Neural progenitor cell (in vitro differentiated cells): ENCODE measurements at regions not wholly inside any gene's neighbourhood (a gene's known extent, or its start where the extent isn't known, plus 50 kb on each side); places are given as distances from the start of the nearest gene placed in this dataset.
A peak's percentile ranks its signal among the peaks of the same experiment; 100 is the strongest.

Experiments used
- DNase-seq: peaks from one replicate; pipeline ENCODE4 v3.0.0-alpha.2; 2016; ENCODE audit warnings: low spot score
- H2AFZ ChIP-seq: fragments of 200-600 bp; sonication (generic); replicated peaks from 2 replicates; pipeline ENCODE4 v1.6.1; 2016; ENCODE audit warnings: antibody characterized with exemption
- H3F3A ChIP-seq: fragments of 200-600 bp; sonication (generic); 2 replicates; pipeline ENCODE4 v1.6.1; 2016; ENCODE audit warnings: antibody characterized with exemption, low read depth
- H3K27ac ChIP-seq: fragments of 200-600 bp; sonication (generic); 2 replicates; pipeline ENCODE4 v1.5.1; 2016; ENCODE audit warnings: mild to moderate bottlenecking
- H3K27me3 ChIP-seq: fragments of 200-600 bp; sonication (generic); 2 replicates; pipeline ENCODE4 v1.6.1; 2016; ENCODE audit warnings: mild to moderate bottlenecking, moderate library complexity
- H3K36me3 ChIP-seq: fragments of 200-600 bp; sonication (generic); 2 replicates; pipeline ENCODE4 v1.5.1; 2016
- H3K4me1 ChIP-seq: fragments of 200-600 bp; sonication (generic); 2 replicates; pipeline ENCODE4 v1.6.1; 2016; ENCODE audit warnings: mixed run types
- H3K4me2 ChIP-seq: fragments of 200-600 bp; sonication (generic); 2 replicates; pipeline ENCODE4 v1.6.1; 2016
- H3K4me3 ChIP-seq: fragments of 200-600 bp; sonication (generic); 2 replicates; pipeline ENCODE4 v1.5.1; 2016
- H3K79me2 ChIP-seq: fragments of 200-600 bp; sonication (generic); 2 replicates; pipeline ENCODE4 v1.6.1; 2016; ENCODE audit warnings: low read depth
- H3K9ac ChIP-seq: fragments of 200-600 bp; sonication (generic); 2 replicates; pipeline ENCODE4 v1.6.1; 2016
- H3K9me3 ChIP-seq: fragments of 200-600 bp; sonication (generic); 2 replicates; pipeline ENCODE4 v1.5.1; 2016; ENCODE audit warnings: low read depth
- H4K20me1 ChIP-seq: fragments of 200-600 bp; sonication (generic); 2 replicates; pipeline ENCODE4 v1.6.1; 2016; ENCODE audit warnings: low read depth
- H3K27ac Mint-ChIP-seq: 3 replicates; pipeline ENCODE4 v1.8.0; 2021; ENCODE audit warnings: mixed read lengths
- H3K27me3 Mint-ChIP-seq: 2 replicates; pipeline ENCODE4 v1.8.0; 2022; ENCODE audit warnings: low read depth, mild to moderate bottlenecking, inconsistent platforms, moderate library complexity, mixed read lengths; ENCODE audit not compliant: insufficient read depth
- H3K36me3 Mint-ChIP-seq: 3 replicates; pipeline ENCODE4 v1.8.0; 2021; ENCODE audit warnings: mixed read lengths
- H3K4me1 Mint-ChIP-seq: 3 replicates; pipeline ENCODE4 v1.8.0; 2021; ENCODE audit warnings: mixed read lengths
- H3K4me3 Mint-ChIP-seq: 3 replicates; pipeline ENCODE4 v1.8.0; 2021; ENCODE audit warnings: mild to moderate bottlenecking, moderate library complexity, mixed read lengths
- H3K9me3 Mint-ChIP-seq: 3 replicates; pipeline ENCODE4 v1.8.0; 2020; ENCODE audit warnings: mixed read lengths
- CTCF ChIP-seq: fragments of 200-600 bp; sonication (generic); IDR thresholded peaks from 2 replicates; pipeline ENCODE4 v1.5.1; 2017; ENCODE audit warnings: antibody characterized with exemption, mild to moderate bottlenecking
- EZH2 ChIP-seq: fragments of 200-600 bp; sonication (generic); IDR thresholded peaks from 2 replicates; pipeline ENCODE4 v1.6.1; 2017; ENCODE audit warnings: antibody characterized with exemption, mild to moderate bottlenecking, moderate library complexity
- EZH2phosphoT487 ChIP-seq: fragments of 200-600 bp; sonication (generic); IDR thresholded peaks from 2 replicates; pipeline ENCODE4 v1.6.1; 2017; ENCODE audit warnings: antibody characterized with exemption

GRCh38 chr21:32947736-32948135, 78.0 kb upstream of the OLIG2 start:
- no peak overlapping the region for H2AFZ ChIP-seq
- Mint-ChIP-seq H3K9me3 (peaks cover 12% of the 10 kb centered on the region), H3K27ac (no peak overlapping the region), H3K4me3 (no peak overlapping the region), H3K4me1 (peaks cover 34% of the 10 kb centered on the region), H3K36me3 (no peaks in the 10 kb centered on the region), H3K27me3 (peaks cover 63% of the 10 kb centered on the region)
- no peaks in the 10 kb centered on the region for H3K9me3 ChIP-seq
- H3K4me2 ChIP-seq: no peak overlapping the region
- H3K4me3 ChIP-seq: no peak overlapping the region
- H3K9ac ChIP-seq: no peak overlapping the region
- H3K27ac ChIP-seq: no peak overlapping the region
- H3K79me2 ChIP-seq: no peaks in the 10 kb centered on the region
- H3K36me3 ChIP-seq: no peaks in the 10 kb centered on the region
- H3K4me1 ChIP-seq: peaks cover 36% of the 10 kb centered on the region
- no peaks in the 10 kb centered on the region for H3K27me3 ChIP-seq
- H3F3A ChIP-seq: peaks cover 32% of the 10 kb centered on the region
- TF ChIP-seq CTCF: no peak
- no peak for TF ChIP-seq EZH2
- TF ChIP-seq EZH2phosphoT487: no peak
- H4K20me1 ChIP-seq: peaks cover 18% of the 10 kb centered on the region
- no peak for DNase-seq

- Histone ChIP-seq H3K9ac (no peak overlapping the region), H3F3A (peaks cover 37% of the 10 kb centered on the region), H3K27me3 (no peaks in the 10 kb centered on the region), H2AFZ (no peak overlapping the region), H4K20me1 (peaks cover 18% of the 10 kb centered on the region), H3K4me1 (peaks cover 53% of the 10 kb centered on the region), H3K4me3 (no peak overlapping the region), H3K27ac (no peak overlapping the region), H3K36me3 (no peaks in the 10 kb centered on the region), H3K4me2 (no peak overlapping the region), H3K9me3 (no peaks in the 10 kb centered on the region), H3K79me2 (no peaks in the 10 kb centered on the region)
- H3K4me1 Mint-ChIP-seq: peaks cover 51% of the 10 kb centered on the region
- H3K36me3 Mint-ChIP-seq: no peaks in the 10 kb centered on the region
- H3K27ac Mint-ChIP-seq: no peak overlapping the region
- H3K27me3 Mint-ChIP-seq: peaks cover 60% of the 10 kb centered on the region
- no peak overlapping the region for H3K4me3 Mint-ChIP-seq
- peak; percentile 32 for DNase-seq
- peaks cover 8% of the 10 kb centered on the region for H3K9me3 Mint-ChIP-seq
- TF ChIP-seq EZH2 (no peak), EZH2phosphoT487 (no peak), CTCF (no peak)
Observed at GRCh38 chr21:32949701-32950100, 76.0 kb upstream of the OLIG2 start.

DNA sequence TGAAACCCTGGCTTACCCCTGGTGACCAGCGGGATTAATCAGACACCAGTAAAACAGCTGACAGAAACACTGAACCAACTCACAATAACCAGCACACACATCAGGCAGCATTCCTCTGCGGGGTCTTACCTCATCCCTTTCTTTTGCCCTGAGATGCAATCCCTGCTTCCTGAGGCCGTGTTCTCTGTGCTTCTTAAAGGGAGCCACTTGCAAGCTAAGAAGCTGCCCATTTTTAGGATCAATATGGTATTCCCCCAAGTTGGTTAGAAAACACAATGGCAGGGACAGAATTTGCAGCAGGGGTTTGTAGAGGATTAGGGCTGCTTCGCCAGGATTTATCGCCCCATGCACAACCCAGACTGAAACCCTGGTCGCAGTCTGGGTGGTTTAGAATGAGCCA, 74.7 kb upstream of the OLIG2 start:
- peak overlapping the region; percentile 65 for H3K27ac Mint-ChIP-seq
- Histone ChIP-seq H3F3A (peaks cover 48% of the 10 kb centered on the region), H3K27ac (peak overlapping the region; percentile 6), H3K27me3 (no peaks in the 10 kb centered on the region), H3K4me1 (peaks cover 67% of the 10 kb centered on the region), H3K4me3 (peak overlapping the region; percentile 7), H3K4me2 (peak overlapping the region; percentile 64), H4K20me1 (peaks cover 18% of the 10 kb centered on the region), H3K79me2 (no peaks in the 10 kb centered on the region), H3K9me3 (no peaks in the 10 kb centered on the region), H2AFZ (no peak overlapping the region), H3K36me3 (no peaks in the 10 kb centered on the region), H3K9ac (no peak overlapping the region)
- no peaks in the 10 kb centered on the region for H3K36me3 Mint-ChIP-seq
- H3K9me3 Mint-ChIP-seq: peaks cover 8% of the 10 kb centered on the region
- H3K4me1 Mint-ChIP-seq: peaks cover 64% of the 10 kb centered on the region
- peak overlapping the region; percentile 54 for H3K4me3 Mint-ChIP-seq
- peak; percentile 90 for DNase-seq
- H3K27me3 Mint-ChIP-seq: peaks cover 54% of the 10 kb centered on the region
- no peak for TF ChIP-seq EZH2
- no peak for TF ChIP-seq EZH2phosphoT487
- no peak for TF ChIP-seq CTCF
